T-cell (primary cell): ENCODE measurements at regions not wholly inside any gene's neighbourhood (a gene's known extent, or its start where the extent isn't known, plus 50 kb on each side); places are given as distances from the start of the nearest gene placed in this dataset.

Source experiments
- ATAC-seq, 4 experiments: fragments of 200-7000 bp in 3 of 4; fragments of 150-1000 bp in 1 of 4; cut with Tn5 transposase; replicated peaks in 1 of 4; 1 replicate in 3 of 4; 2 replicates in 1 of 4; pipeline ENCODE4 v1.10.0; 2021; ENCODE audit warnings: moderate library complexity in 3 of 4, mild to moderate bottlenecking in 2 of 4, moderate number of reproducible peaks in 1 of 4
- CTCF ChIA-PET, 2 donors: fragments of 300-600 bp; sonication (Branson Sonifier 250); formaldehyde crosslinking; loops; one replicate each; lab custom pipeline; 2022; ENCODE audit warnings: antibody characterized with exemption in 2 of 2; lab: Charles Lee
- POLR2A ChIA-PET, 2 donors: fragments of 300-600 bp; sonication (Branson Sonifier 250); formaldehyde crosslinking; loops; one replicate each; lab custom pipeline; 2022; ENCODE audit warnings: antibody characterized with exemption in 2 of 2; lab: Charles Lee
- DNase-seq, 35 experiments: peaks; one replicate each; pipeline versions ENCODE4 v3.0.0 to v3.0.0-alpha.2; 2013 to 2023
- H3K27ac ChIP-seq: one replicate; pipeline ENCODE4 v1.5.1; 2013; ENCODE audit warnings: low read length
- H3K27me3 ChIP-seq, 2 experiments: replicated peaks in 1 of 2; 1 replicate in 1 of 2; 2 replicates in 1 of 2; pipeline versions ENCODE4 v1.6.1 to v1.7.0; 2013; ENCODE audit warnings: low read length in 1 of 2, mixed read lengths in 1 of 2; ENCODE audit not compliant: control insufficient read depth in 2 of 2, insufficient read depth in 2 of 2; ENCODE audit errors: extremely low read depth in 1 of 2
- H3K36me3 ChIP-seq, 2 donors: 1 replicate in 1 of 2; 2 replicates in 1 of 2; pipeline versions ENCODE4 v1.6.1 to v1.7.0; 2013; ENCODE audit warnings: low read length in 1 of 2; ENCODE audit not compliant: control insufficient read depth in 2 of 2, insufficient read depth in 1 of 2; ENCODE audit errors: extremely low read depth in 1 of 2
- H3K4me1 ChIP-seq, 2 experiments: 1 replicate in 1 of 2; 2 replicates in 1 of 2; pipeline versions ENCODE4 v1.6.1 to v1.7.0; 2013; ENCODE audit warnings: low read length in 2 of 2, mixed read lengths in 1 of 2; ENCODE audit not compliant: insufficient read depth in 2 of 2, control insufficient read depth in 1 of 2; ENCODE audit errors: extremely low read depth in 1 of 2
- H3K4me3 ChIP-seq, 2 donors: 1 replicate in 1 of 2; 2 replicates in 1 of 2; pipeline versions ENCODE4 v1.5.1 to v1.7.0; 2013; ENCODE audit warnings: mild to moderate bottlenecking in 2 of 2, low read length in 1 of 2, moderate library complexity in 1 of 2; ENCODE audit not compliant: control insufficient read depth in 1 of 2; ENCODE audit errors: extremely low read depth in 1 of 2
- H3K9me3 ChIP-seq: 2 replicates; pipeline ENCODE4 v1.7.0; 2013
- H3K27ac Mint-ChIP-seq, 2 donors: one replicate each; pipeline ENCODE4 v1.8.0; 2020 to 2021; ENCODE audit warnings: mild to moderate bottlenecking in 2 of 2, mixed read lengths in 2 of 2
- H3K27me3 Mint-ChIP-seq, 2 donors: one replicate each; pipeline ENCODE4 v1.8.0; 2021 to 2022; ENCODE audit warnings: mixed read lengths in 2 of 2
- H3K36me3 Mint-ChIP-seq: one replicate; pipeline ENCODE4 v1.8.0; 2021; ENCODE audit warnings: mixed read lengths
- H3K4me1 Mint-ChIP-seq, 3 donors: one replicate each; pipeline ENCODE4 v1.8.0; 2020 to 2022; ENCODE audit warnings: mixed read lengths in 3 of 3, mild to moderate bottlenecking in 1 of 3
- H3K4me3 Mint-ChIP-seq, 3 donors: one replicate each; pipeline ENCODE4 v1.8.0; 2020 to 2022; ENCODE audit warnings: mild to moderate bottlenecking in 3 of 3, mixed read lengths in 3 of 3, moderate library complexity in 3 of 3
- H3K9me3 Mint-ChIP-seq, 3 donors: one replicate each; pipeline ENCODE4 v1.8.0; 2020 to 2022; ENCODE audit warnings: mixed read lengths in 3 of 3
- WGBS: methylation state at CpG from one replicate; pipeline ENCODE4 v1.1.5; 2013; ENCODE audit warnings: missing lambda C conversion rate; ENCODE audit not compliant: insufficient coverage; 5-methylcytosine and 5-hydroxymethylcytosine counted together

DNA sequence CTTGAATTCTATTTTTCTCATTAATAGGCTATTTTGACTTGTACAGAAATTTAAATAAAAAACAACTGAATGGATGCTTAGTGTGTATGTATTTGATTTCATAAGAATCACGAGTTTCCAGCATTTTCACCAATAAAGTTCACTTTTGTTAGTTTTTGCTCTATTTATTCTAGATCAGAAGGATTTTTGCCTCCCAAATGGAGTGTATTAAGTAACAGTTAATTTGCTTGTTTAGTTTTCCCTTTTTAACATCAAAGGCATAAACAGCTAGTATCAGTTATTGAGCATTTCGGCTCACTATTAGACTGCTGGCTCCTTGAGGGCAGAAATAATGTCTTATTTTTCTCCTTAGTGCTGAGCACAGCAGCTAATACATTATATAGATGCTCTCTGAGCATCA is 414.1 kb downstream of the FGF9 start:
- Histone ChIP-seq H3K4me3 (no peak overlapping the region), H3K27ac (no peak overlapping the region), H3K9me3 (no peaks in the 10 kb centered on the region), H3K4me1 (peaks cover 2 to 7% of the 10 kb centered on the region in 2 experiments), H3K36me3 (no peaks in the 10 kb centered on the region), H3K27me3 (no peaks in the 10 kb centered on the region)
- Mint-ChIP-seq H3K4me1 (peaks cover 19 to 23% (median 23%) of the 10 kb centered on the region in 3 donors), H3K4me3 (no peak overlapping the region), H3K27me3 (no peaks in the 10 kb centered on the region), H3K27ac (no peak overlapping the region), H3K36me3 (no peaks in the 10 kb centered on the region), H3K9me3 (no peaks in the 10 kb centered on the region)
- ChIA-PET CTCF (interaction anchor here in 1 of 2 donors (0.7 kb wide), 1 partner anchor 118 kb away, joined by 3 read pairs; no protein-coding TSS in a partner anchor), POLR2A (no interaction called here)
- no CpG with 5 or more reads among the region's 2 CpGs for WGBS
- ATAC-seq (no peak), DNase-seq (no peak)

DNA sequence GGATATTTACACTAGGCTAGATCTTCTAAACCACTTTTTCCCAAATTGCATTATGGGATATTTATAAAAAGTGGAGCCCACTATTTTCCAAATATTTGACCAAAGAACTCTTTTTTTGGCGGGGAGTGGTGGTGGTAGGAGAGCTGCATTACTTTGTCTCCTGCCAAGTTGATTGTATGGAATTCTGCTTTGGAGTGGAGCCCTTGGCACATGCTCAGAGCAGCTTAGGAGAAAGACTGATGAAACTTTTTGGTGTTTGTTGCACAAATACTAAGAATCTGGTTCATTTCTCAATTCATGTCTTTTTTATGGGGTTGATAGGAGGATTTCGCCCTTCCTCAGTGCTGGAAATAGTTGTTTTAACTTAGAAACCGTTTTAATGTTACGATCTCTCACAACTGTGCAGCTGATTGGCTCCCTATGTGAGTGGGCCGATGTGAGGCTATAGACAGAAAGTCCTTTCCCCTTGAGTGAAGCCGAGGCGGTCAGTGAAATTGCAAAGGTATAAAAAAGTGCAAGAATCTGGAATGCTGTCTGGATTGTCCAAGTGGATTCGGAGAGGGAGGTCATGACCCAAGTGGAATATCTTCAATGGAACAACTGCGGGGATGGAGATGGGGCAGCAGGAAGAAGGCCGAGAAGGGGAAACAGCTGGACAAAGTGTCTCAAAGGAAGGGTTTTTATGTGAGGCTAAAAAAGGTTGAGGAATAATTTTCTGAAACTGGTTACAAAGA is 415.9 kb downstream of the FGF9 start:
- POLR2A ChIA-PET, result no interaction called here
- Mint-ChIP-seq H3K4me3 (no peak overlapping the region), H3K4me1 (peaks cover 17 to 20% (median 19%) of the 10 kb centered on the region in 3 donors), H3K9me3 (no peaks in the 10 kb centered on the region), H3K27ac (no peak overlapping the region), H3K36me3 (peaks cover 6% of the 10 kb centered on the region), H3K27me3 (no peaks in the 10 kb centered on the region)
- no peak overlapping the region for H3K4me3 ChIP-seq
- H3K36me3 ChIP-seq, result no peaks in the 10 kb centered on the region
- H3K27ac ChIP-seq, result no peak overlapping the region
- 79% methylated on average over 7 of the region's 10 CpGs for WGBS
- DNase-seq, result no peak
- ATAC-seq, result no peak
- no peaks in the 10 kb centered on the region for H3K27me3 ChIP-seq
- CTCF ChIA-PET, result interaction anchor here in 1 of 2 donors (0.6 kb wide), 1 partner anchor 11 kb away, joined by 3 read pairs; no protein-coding TSS in a partner anchor
- peaks cover 2 to 7% of the 10 kb centered on the region in 2 experiments for H3K4me1 ChIP-seq
- no peaks in the 10 kb centered on the region for H3K9me3 ChIP-seq

DNA sequence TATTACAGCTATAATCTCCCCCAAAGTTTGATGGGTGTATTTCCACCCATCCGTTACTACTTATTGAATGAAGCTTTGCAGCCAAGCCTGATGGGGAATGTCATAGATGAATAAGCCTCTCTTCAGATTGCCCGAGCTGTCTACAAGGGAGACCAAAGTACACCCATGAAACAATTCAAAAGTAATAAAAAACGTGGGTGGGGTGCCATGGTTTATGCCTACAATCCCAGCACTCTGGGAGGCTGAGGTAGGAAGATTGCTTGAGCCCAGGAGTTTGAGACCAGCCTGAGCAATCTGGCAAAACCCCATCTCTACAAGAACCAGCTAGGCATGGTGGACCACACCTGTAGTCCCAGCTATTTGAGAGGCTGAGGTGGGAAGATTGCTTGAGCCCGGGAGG is 419.2 kb downstream of the FGF9 start:
- H3K27ac ChIP-seq, result no peak overlapping the region
- H3K4me3 Mint-ChIP-seq, result no peak overlapping the region
- no peaks in the 10 kb centered on the region for H3K27me3 Mint-ChIP-seq
- no peak overlapping the region for H3K4me3 ChIP-seq
- ChIA-PET CTCF (no interaction called here), POLR2A (no interaction called here)
- no peaks in the 10 kb centered on the region for H3K4me1 Mint-ChIP-seq
- no peaks in the 10 kb centered on the region for H3K9me3 Mint-ChIP-seq
- peaks cover 6% of the 10 kb centered on the region for H3K36me3 Mint-ChIP-seq
- no CpG with 5 or more reads among the region's 4 CpGs for WGBS
- no peak for DNase-seq
- no peaks in the 10 kb centered on the region for H3K36me3 ChIP-seq
- no peaks in the 10 kb centered on the region for H3K9me3 ChIP-seq
- ATAC-seq, result no peak
- H3K27me3 ChIP-seq, result no peaks in the 10 kb centered on the region
- no peaks in the 10 kb centered on the region for H3K4me1 ChIP-seq
- no peak overlapping the region for H3K27ac Mint-ChIP-seq

DNA sequence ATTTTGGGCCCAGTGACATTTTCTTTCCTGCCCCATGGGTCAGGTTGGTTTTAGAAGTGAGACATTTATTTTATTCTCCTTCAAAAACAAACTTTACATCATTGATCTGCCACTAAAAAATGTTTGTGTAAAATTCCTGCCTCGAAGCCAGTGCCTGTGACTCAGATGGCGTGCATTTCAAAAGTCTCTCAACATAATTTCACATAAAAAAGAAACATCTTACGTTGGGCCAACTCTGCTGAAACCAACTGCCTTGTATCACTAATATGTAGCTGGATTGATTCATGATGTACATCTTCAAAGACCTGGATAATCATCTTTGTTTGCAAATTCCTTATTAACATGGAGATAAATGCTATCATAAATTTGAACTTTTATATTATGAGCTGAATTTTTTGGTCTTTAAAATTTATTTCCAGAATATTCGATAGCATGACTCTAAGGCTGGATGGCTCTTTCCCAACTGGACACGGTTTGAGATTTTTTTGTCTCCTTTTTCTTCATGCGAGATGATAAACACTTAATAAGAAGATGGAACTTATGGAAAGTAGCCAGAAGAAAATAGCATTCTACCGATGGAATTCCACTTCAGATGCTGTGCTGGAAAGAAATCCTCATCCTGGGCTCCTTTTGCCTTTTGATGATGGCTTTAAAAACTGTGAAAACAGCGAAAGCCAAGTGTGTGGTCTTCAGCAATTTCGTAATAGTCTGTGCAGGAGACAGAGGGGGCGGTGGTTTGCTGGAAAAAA is 420.5 kb downstream of the FGF9 start:
- ATAC-seq (no peak), DNase-seq (no peak)
- WGBS, result 77% methylated on average over 6 of the region's 10 CpGs
- Mint-ChIP-seq H3K27me3 (no peaks in the 10 kb centered on the region), H3K4me1 (no peaks in the 10 kb centered on the region), H3K9me3 (no peaks in the 10 kb centered on the region), H3K4me3 (no peak overlapping the region), H3K27ac (no peak overlapping the region), H3K36me3 (peaks cover 6% of the 10 kb centered on the region)
- H3K9me3 ChIP-seq, result no peaks in the 10 kb centered on the region
- no peak overlapping the region for H3K4me3 ChIP-seq
- ChIA-PET CTCF (no interaction called here), POLR2A (no interaction called here)
- no peaks in the 10 kb centered on the region for H3K36me3 ChIP-seq
- no peaks in the 10 kb centered on the region for H3K27me3 ChIP-seq
- no peaks in the 10 kb centered on the region for H3K4me1 ChIP-seq
- no peak overlapping the region for H3K27ac ChIP-seq

DNA sequence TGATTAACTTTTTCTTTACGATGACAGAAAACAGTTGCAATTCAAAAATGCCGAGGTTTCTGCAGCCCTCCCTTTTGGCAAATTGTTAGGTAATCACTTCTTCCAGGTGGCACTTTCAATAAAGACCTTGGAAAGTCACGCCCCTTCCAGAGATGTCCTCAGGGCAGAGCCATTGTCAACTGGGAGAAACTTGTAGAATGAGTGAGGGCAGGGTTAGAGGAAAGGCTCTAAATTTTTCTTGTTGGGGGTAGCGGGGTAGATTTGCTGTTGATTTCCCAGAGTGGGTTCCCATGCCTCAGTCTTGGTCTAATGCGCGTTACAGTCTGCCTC is 421.1 kb downstream of the FGF9 start:
- H3K27me3 ChIP-seq, result no peaks in the 10 kb centered on the region
- no peak for ATAC-seq
- no peak overlapping the region for H3K27ac ChIP-seq
- no peaks in the 10 kb centered on the region for H3K4me1 Mint-ChIP-seq
- ChIA-PET CTCF (no interaction called here), POLR2A (no interaction called here)
- peaks cover 6% of the 10 kb centered on the region for H3K36me3 Mint-ChIP-seq
- 61% methylated on average over 2 of the region's 6 CpGs for WGBS
- DNase-seq, result no peak
- no peaks in the 10 kb centered on the region for H3K36me3 ChIP-seq
- no peaks in the 10 kb centered on the region for H3K4me1 ChIP-seq
- H3K27ac Mint-ChIP-seq, result no peak overlapping the region
- H3K9me3 Mint-ChIP-seq, result no peaks in the 10 kb centered on the region
- no peak overlapping the region for H3K4me3 Mint-ChIP-seq
- no peaks in the 10 kb centered on the region for H3K9me3 ChIP-seq
- H3K27me3 Mint-ChIP-seq, result no peaks in the 10 kb centered on the region
- H3K4me3 ChIP-seq, result no peak overlapping the region

DNA sequence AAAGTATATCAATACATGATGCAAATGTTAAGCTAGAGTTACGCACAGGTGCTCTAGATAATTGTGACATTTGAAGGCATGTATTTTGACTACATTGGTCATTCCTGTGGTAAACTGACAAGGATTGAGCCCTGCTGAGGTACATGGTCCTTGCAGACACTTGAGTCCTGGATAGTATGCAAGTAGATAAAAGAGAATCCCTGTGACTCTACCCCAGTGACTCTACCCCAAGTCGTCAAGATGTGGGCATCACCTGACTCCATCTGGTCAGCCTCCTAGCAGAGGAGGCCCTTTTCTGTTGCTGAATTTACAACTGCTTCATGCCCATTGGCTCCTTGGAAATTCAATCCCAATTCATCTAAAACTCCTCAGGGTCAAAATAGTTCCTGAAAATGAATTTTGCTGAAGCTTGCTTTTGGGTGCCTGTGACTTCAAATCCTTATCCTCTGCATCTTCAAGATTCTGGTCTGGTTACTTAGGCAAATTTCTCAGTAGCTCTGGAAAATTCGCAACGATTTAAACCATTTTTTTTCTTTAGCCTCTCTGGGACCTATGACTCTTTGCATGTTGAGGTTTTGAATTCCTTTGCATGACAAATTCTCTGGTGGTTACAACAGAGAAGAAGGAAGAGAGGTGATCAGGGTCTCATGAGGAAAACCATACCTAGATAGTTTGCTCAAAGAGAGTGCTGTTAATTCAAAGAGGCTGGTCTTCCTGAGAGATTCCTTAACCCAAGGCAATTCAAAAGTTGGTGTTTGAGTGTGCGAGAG is 422.1 kb downstream of the FGF9 start:
- CTCF ChIA-PET, result no interaction called here
- 96% methylated on average over 2 of the region's 5 CpGs for WGBS
- no peaks in the 10 kb centered on the region for H3K9me3 ChIP-seq
- no peak overlapping the region for H3K27ac ChIP-seq
- Mint-ChIP-seq H3K4me1 (no peaks in the 10 kb centered on the region), H3K27ac (peak overlapping the region in 1 of 2 donors; percentile 34), H3K27me3 (no peaks in the 10 kb centered on the region), H3K9me3 (no peaks in the 10 kb centered on the region), H3K4me3 (no peak overlapping the region), H3K36me3 (peaks cover 6% of the 10 kb centered on the region)
- POLR2A ChIA-PET, result no interaction called here
- no peak overlapping the region for H3K4me3 ChIP-seq
- no peaks in the 10 kb centered on the region for H3K4me1 ChIP-seq
- DNase-seq (no peak), ATAC-seq (no peak)
- no peaks in the 10 kb centered on the region for H3K36me3 ChIP-seq
- H3K27me3 ChIP-seq, result no peaks in the 10 kb centered on the region
